ENCODE measurements at regions not wholly inside any gene's neighbourhood (a gene's known extent, or its start where the extent isn't known, plus 50 kb on each side); places are given as distances from the start of the nearest gene placed in this dataset.

- Histone ChIP-seq H3K9me3 (ENCODE audit: control insufficient read depth, insufficient read depth, low read depth, low read length) (no peaks in the 10 kb centered on the region), H3K4me1 (ENCODE audit: control insufficient read depth, insufficient read depth, low read length) (peaks cover 21% of the 10 kb centered on the region), H3K36me3 (ENCODE audit: control insufficient read depth, insufficient read depth, low read length) (no peaks in the 10 kb centered on the region), H3K4me3 (ENCODE audit: low read depth in 2 of 2, low read length in 2 of 2) (no peak overlapping the region), H3K27ac (ENCODE audit: low read length) (peak overlapping the region; percentile 66), H3K27me3 (ENCODE audit: control insufficient read depth, insufficient read depth, low read length) (no peaks in the 10 kb centered on the region)
- BruUV-seq (replicated peaks): no TSS peak
- intact Hi-C loops (cut with micrococcal nuclease; ENCODE audit: unreplicated experiment) (no loop called here), in situ Hi-C loops (cut with HindIII; ENCODE audit: low pct_unique_long_range_greater_than_20kb, low sequenced_read_pairs) (no loop called here)
- ChIA-PET POLR2A (no interaction called here), CTCF (no interaction called here)
- TF ChIP-seq TCF7L2 (IDR thresholded peaks at IDR 0.05; ENCODE audit: low read depth, low read length): no peak
- TF ChIP-seq, protein P1, sequence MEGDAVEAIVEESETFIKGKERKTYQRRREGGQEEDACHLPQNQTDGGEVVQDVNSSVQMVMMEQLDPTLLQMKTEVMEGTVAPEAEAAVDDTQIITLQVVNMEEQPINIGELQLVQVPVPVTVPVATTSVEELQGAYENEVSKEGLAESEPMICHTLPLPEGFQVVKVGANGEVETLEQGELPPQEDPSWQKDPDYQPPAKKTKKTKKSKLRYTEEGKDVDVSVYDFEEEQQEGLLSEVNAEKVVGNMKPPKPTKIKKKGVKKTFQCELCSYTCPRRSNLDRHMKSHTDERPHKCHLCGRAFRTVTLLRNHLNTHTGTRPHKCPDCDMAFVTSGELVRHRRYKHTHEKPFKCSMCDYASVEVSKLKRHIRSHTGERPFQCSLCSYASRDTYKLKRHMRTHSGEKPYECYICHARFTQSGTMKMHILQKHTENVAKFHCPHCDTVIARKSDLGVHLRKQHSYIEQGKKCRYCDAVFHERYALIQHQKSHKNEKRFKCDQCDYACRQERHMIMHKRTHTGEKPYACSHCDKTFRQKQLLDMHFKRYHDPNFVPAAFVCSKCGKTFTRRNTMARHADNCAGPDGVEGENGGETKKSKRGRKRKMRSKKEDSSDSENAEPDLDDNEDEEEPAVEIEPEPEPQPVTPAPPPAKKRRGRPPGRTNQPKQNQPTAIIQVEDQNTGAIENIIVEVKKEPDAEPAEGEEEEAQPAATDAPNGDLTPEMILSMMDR (IDR thresholded peaks at IDR 0.05): no peak
- no peak for TF ChIP-seq SIN3A (IDR thresholded peaks at IDR 0.05; ENCODE audit: borderline replicate concordance, insufficient read depth, low read depth, low read length)
- TF ChIP-seq, protein P2, sequence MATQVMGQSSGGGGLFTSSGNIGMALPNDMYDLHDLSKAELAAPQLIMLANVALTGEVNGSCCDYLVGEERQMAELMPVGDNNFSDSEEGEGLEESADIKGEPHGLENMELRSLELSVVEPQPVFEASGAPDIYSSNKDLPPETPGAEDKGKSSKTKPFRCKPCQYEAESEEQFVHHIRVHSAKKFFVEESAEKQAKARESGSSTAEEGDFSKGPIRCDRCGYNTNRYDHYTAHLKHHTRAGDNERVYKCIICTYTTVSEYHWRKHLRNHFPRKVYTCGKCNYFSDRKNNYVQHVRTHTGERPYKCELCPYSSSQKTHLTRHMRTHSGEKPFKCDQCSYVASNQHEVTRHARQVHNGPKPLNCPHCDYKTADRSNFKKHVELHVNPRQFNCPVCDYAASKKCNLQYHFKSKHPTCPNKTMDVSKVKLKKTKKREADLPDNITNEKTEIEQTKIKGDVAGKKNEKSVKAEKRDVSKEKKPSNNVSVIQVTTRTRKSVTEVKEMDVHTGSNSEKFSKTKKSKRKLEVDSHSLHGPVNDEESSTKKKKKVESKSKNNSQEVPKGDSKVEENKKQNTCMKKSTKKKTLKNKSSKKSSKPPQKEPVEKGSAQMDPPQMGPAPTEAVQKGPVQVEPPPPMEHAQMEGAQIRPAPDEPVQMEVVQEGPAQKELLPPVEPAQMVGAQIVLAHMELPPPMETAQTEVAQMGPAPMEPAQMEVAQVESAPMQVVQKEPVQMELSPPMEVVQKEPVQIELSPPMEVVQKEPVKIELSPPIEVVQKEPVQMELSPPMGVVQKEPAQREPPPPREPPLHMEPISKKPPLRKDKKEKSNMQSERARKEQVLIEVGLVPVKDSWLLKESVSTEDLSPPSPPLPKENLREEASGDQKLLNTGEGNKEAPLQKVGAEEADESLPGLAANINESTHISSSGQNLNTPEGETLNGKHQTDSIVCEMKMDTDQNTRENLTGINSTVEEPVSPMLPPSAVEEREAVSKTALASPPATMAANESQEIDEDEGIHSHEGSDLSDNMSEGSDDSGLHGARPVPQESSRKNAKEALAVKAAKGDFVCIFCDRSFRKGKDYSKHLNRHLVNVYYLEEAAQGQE (IDR thresholded peaks at IDR 0.05; ENCODE audit: insufficient read depth in 1 of 2, low read depth in 2 of 2, low read length in 1 of 2): no peak
- no peak for TF ChIP-seq POLR2AphosphoS5 (IDR thresholded peaks at IDR 0.05; ENCODE audit: low read depth, low read length)
- DNase-seq (ENCODE audit: low read depth, low spot score) (no peak), ATAC-seq (no peak)
These were observed 111.9 kb upstream of the SLC25A33 start for GRCh38 chr1:9427388-9427787.

DNA sequence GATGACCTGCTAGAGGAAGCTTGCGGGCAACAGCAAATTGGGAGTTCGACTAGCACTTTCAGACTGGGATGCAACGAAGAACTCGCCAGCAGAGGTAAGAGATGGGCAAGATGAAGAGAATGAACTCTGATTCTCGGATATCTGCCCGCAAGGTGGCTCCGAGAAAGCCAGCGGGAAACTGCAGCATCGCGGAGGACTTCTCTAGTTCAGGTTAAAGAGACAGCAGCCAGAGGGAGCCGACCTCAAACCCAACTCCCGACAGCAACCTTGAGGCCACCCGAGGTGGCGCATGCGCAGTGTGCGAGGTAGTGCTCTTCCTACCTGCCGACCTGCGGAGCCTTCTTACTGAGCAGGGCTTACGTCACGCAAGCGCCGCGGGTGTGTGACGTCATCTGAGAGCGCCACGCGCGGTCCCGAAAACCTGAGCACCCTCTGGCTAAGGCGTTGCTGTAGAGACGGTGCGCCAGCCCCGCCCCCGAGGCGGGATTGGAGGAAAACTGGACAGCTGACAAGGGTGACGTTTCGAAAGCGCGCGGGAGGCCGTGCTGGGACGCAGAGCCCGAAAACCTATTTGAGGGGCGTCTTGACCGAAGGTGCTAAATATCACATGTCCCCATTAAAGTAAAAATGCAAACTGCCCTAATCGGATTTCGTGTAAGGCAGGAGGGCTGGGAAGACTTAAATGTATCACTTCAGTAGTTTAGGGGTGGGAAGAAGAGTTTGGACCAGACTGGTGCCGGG is 110.5 kb upstream of the SLC25A33 start:
- Histone ChIP-seq H3K4me3 (ENCODE audit: low read depth in 2 of 2, low read length in 2 of 2) (peak overlapping the region; percentile 46 to 91), H3K27me3 (ENCODE audit: control insufficient read depth, insufficient read depth, low read length) (no peaks in the 10 kb centered on the region), H3K4me1 (ENCODE audit: control insufficient read depth, insufficient read depth, low read length) (peaks cover 21% of the 10 kb centered on the region), H3K27ac (ENCODE audit: low read length) (peak overlapping the region; percentile 97), H3K9me3 (ENCODE audit: control insufficient read depth, insufficient read depth, low read depth, low read length) (no peaks in the 10 kb centered on the region), H3K36me3 (ENCODE audit: control insufficient read depth, insufficient read depth, low read length) (no peaks in the 10 kb centered on the region)
- TF ChIP-seq SIN3A (IDR thresholded peaks at IDR 0.05; ENCODE audit: borderline replicate concordance, insufficient read depth, low read depth, low read length) (no peak), POLR2AphosphoS5 (IDR thresholded peaks at IDR 0.05; ENCODE audit: low read depth, low read length) (peak; percentile 54; the same call in 1 of the 2 replicates), TCF7L2 (IDR thresholded peaks at IDR 0.05; ENCODE audit: low read depth, low read length) (peak; percentile 62)
- TF ChIP-seq, protein P2 (IDR thresholded peaks at IDR 0.05; ENCODE audit: insufficient read depth in 1 of 2, low read depth in 2 of 2, low read length in 1 of 2): peak in 1 of 2 experiments; percentile 56; a peak in 1 of 4 replicates
- TF ChIP-seq, protein P1 (IDR thresholded peaks at IDR 0.05): no peak
- no TSS peak for BruUV-seq (replicated peaks)
- in situ Hi-C loops (cut with HindIII; ENCODE audit: low pct_unique_long_range_greater_than_20kb, low sequenced_read_pairs): no loop called here
- ChIA-PET CTCF (interaction anchor here (0.6 kb wide), 1 partner anchor 33 kb away, joined by 5 read pairs; no protein-coding TSS in a partner anchor), POLR2A (no interaction called here)
- DNase-seq (ENCODE audit: low read depth, low spot score) (peak; percentile 99), ATAC-seq (peak; percentile 96)
- intact Hi-C loops (cut with micrococcal nuclease; ENCODE audit: unreplicated experiment): no loop called here
